ENCODE measurements at regions not wholly inside any gene's neighbourhood (a gene's known extent, or its start where the extent isn't known, plus 50 kb on each side); places are given as distances from the start of the nearest gene placed in this dataset.

- no peak for TF ChIP-seq ZNF462 (CRISPR knock-in tag; IDR thresholded peaks at IDR 0.05)
- no peak for TF ChIP-seq CREB1 (CRISPR knock-in tag; IDR thresholded peaks at IDR 0.05; ENCODE audit: low read depth)
- no peak for TF ChIP-seq EZH2phosphoT487 (IDR thresholded peaks at IDR 0.05; ENCODE audit: unreplicated experiment)
These were observed 426.4 kb downstream of the TUSC7 start (continued) for GRCh38 chr3:117136003-117136402.

GRCh38 chr3:117137065-117137464, 427.5 kb downstream of the TUSC7 start:
- Histone ChIP-seq H3K4me3 (no peak overlapping the region), H3K4me2 (no peak overlapping the region), H3K79me2 (replicated peaks; ENCODE audit: insufficient read depth) (no peaks in the 10 kb centered on the region), H3K9me2 (ENCODE audit: insufficient read depth) (no peaks in the 10 kb centered on the region; the same call in none of the 2 replicates), H4K20me1 (replicated peaks; ENCODE audit: insufficient read depth) (no peaks in the 10 kb centered on the region), H3K36me3 (ENCODE audit: insufficient read depth) (no peaks in the 10 kb centered on the region), H3F3A (replicated peaks; ENCODE audit: low read depth) (no peaks in the 10 kb centered on the region), H2AFZ (peak overlapping the region; percentile 7; the same call in 1 of the 2 replicates), H3K27me3 (ENCODE audit: insufficient read depth) (no peaks in the 10 kb centered on the region), H3K4me1 (ENCODE audit: insufficient read depth) (no peaks in the 10 kb centered on the region; the same call in 1 of the 2 replicates), H3K27ac (ENCODE audit: low read depth) (no peak overlapping the region)
- ATAC-seq (no peak), DNase-seq (ENCODE audit: low spot score) (no peak)
- Mint-ChIP-seq H3K27ac (no peak overlapping the region), H3K4me3 (no peak overlapping the region), H3K36me3 (ENCODE audit: low read depth) (no peaks in the 10 kb centered on the region), H3K4me1 (peaks cover 4% of the 10 kb centered on the region), H3K9me3 (0 out of 3 replicates have a peak, but pooled peaks cover 2% of the 10 kb centered on the region), H3K27me3 (ENCODE audit: insufficient read depth, low read depth, poor library complexity) (no peaks in the 10 kb centered on the region)
- TF ChIP-seq EZH2phosphoT487 (IDR thresholded peaks at IDR 0.05; ENCODE audit: unreplicated experiment) (no peak), STAT1 (IDR thresholded peaks at IDR 0.05; ENCODE audit: unreplicated experiment) (no peak)

- Mint-ChIP-seq H3K27me3 (ENCODE audit: insufficient read depth, low read depth, poor library complexity) (no peaks in the 10 kb centered on the region), H3K27ac (no peak overlapping the region), H3K4me3 (no peak overlapping the region), H3K9me3 (0 out of 3 replicates have a peak, but pooled peaks cover 2% of the 10 kb centered on the region), H3K4me1 (peaks cover 8% of the 10 kb centered on the region), H3K36me3 (ENCODE audit: low read depth) (no peaks in the 10 kb centered on the region)
- Histone ChIP-seq H3K27ac (ENCODE audit: low read depth) (no peak overlapping the region), H3K4me2 (no peak overlapping the region), H3K27me3 (ENCODE audit: insufficient read depth) (no peaks in the 10 kb centered on the region), H3K4me1 (ENCODE audit: insufficient read depth) (no peaks in the 10 kb centered on the region; the same call in 1 of the 2 replicates), H2AFZ (no peak overlapping the region), H4K20me1 (replicated peaks; ENCODE audit: insufficient read depth) (no peaks in the 10 kb centered on the region), H3F3A (replicated peaks; ENCODE audit: low read depth) (no peaks in the 10 kb centered on the region), H3K79me2 (replicated peaks; ENCODE audit: insufficient read depth) (no peaks in the 10 kb centered on the region), H3K4me3 (no peak overlapping the region), H3K9me2 (ENCODE audit: insufficient read depth) (no peaks in the 10 kb centered on the region; the same call in none of the 2 replicates), H3K36me3 (ENCODE audit: insufficient read depth) (no peaks in the 10 kb centered on the region)
- no peak for ATAC-seq
- no peak for DNase-seq (ENCODE audit: low spot score)
- no peak for TF ChIP-seq CTCF (conservative IDR thresholded peaks at IDR 0.05; ENCODE audit: low read depth in 2 of 2)
These were observed 430.1 kb downstream of the TUSC7 start for GRCh38 chr3:117139681-117140080.

All from GM23338 (cell line).